ENCODE measurements at regions not wholly inside any gene's neighbourhood (a gene's known extent, or its start where the extent isn't known, plus 50 kb on each side); places are given as distances from the start of the nearest gene placed in this dataset.

GRCh38 chr5:9869616-9870288 is 239.6 kb upstream of the TAS2R1 start:
- Mint-ChIP-seq H3K27me3 (no peaks in the 10 kb centered on the region), H3K9me3 (ENCODE audit: insufficient read depth) (peaks cover 12% of the 10 kb centered on the region), H3K4me3 (no peak overlapping the region), H3K4me1 (no peaks in the 10 kb centered on the region), H3K27ac (no peak overlapping the region)
- 80% methylated on average over 1 of the region's 2 CpGs for WGBS (ENCODE audit: insufficient coverage)
- Histone ChIP-seq H3K79me2 (ENCODE audit: control insufficient read depth, insufficient read depth, low read length) (no peaks in the 10 kb centered on the region), H3K4me3 (ENCODE audit: control extremely low read depth in 1 of 5, extremely low read depth in 1 of 5, insufficient read depth in 1 of 5, low read depth in 2 of 5, low read length in 4 of 5) (no peak overlapping the region), H3K27me3 (replicated peaks in 1 of 4; ENCODE audit: control extremely low read depth in 1 of 4, control insufficient read depth in 3 of 4, insufficient read depth in 4 of 4, low read length in 3 of 4) (no peaks in the 10 kb centered on the region), H2AFZ (ENCODE audit: insufficient read depth, low read depth, low read length, poor library complexity, severe bottlenecking) (no peak overlapping the region), H3K4me1 (ENCODE audit: control insufficient read depth in 2 of 2, insufficient read depth in 2 of 2, low read length in 2 of 2) (no peaks in the 10 kb centered on the region), H3K9ac (ENCODE audit: low read length) (no peak overlapping the region), H3K36me3 (replicated peaks in 1 of 2; ENCODE audit: control extremely low read depth in 1 of 2, control insufficient read depth in 1 of 2, extremely low read depth in 1 of 2, insufficient read depth in 2 of 2, low read length in 1 of 2) (no peaks in the 10 kb centered on the region), H3K9me3 (ENCODE audit: control extremely low read depth in 1 of 3, control insufficient read depth in 2 of 3, insufficient read depth in 1 of 3, low read length in 2 of 3) (peaks cover 0 to 11% (median 3%) of the 10 kb centered on the region in 3 donors), H4K20me1 (ENCODE audit: control insufficient read depth, insufficient read depth, low read length, poor library complexity, severe bottlenecking) (no peaks in the 10 kb centered on the region), H3K27ac (ENCODE audit: low read length in 2 of 2) (no peak overlapping the region), H3K4me2 (replicated peaks; ENCODE audit: low read depth, low read length, poor library complexity, severe bottlenecking) (no peak overlapping the region)
- ChIA-PET CTCF (no interaction called here), POLR2A (no interaction called here)
- intact Hi-C loops (cut with micrococcal nuclease) = no loop called here
- DNase-seq (no peak), ATAC-seq (ENCODE audit: low read depth) (no peak)
- TF ChIP-seq EZH2 (IDR thresholded peaks at IDR 0.05; ENCODE audit: borderline replicate concordance, insufficient read depth, low read depth, low read length, poor library complexity, severe bottlenecking) = no peak
- no peak for TF ChIP-seq CTCF (IDR thresholded peaks at IDR 0.05)

GRCh38 chr5:9865574-9865973 is 235.4 kb upstream of the TAS2R1 start:
- no peak overlapping the region for H3K4me2 ChIP-seq (replicated peaks; ENCODE audit: low read depth, low read length, poor library complexity, severe bottlenecking)
- H3K9ac ChIP-seq (ENCODE audit: low read length) = no peak overlapping the region
- no peak for TF ChIP-seq EZH2 (IDR thresholded peaks at IDR 0.05; ENCODE audit: borderline replicate concordance, insufficient read depth, low read depth, low read length, poor library complexity, severe bottlenecking)
- no peak for TF ChIP-seq CTCF (IDR thresholded peaks at IDR 0.05)
- H3K9me3 Mint-ChIP-seq (ENCODE audit: insufficient read depth) = peaks cover 13% of the 10 kb centered on the region
- no peaks in the 10 kb centered on the region for H3K79me2 ChIP-seq (ENCODE audit: control insufficient read depth, insufficient read depth, low read length)
- DNase-seq (no peak), ATAC-seq (ENCODE audit: low read depth) (no peak)
- no peaks in the 10 kb centered on the region for H3K36me3 ChIP-seq (replicated peaks in 1 of 2; ENCODE audit: control extremely low read depth in 1 of 2, control insufficient read depth in 1 of 2, extremely low read depth in 1 of 2, insufficient read depth in 2 of 2, low read length in 1 of 2)
- H2AFZ ChIP-seq (ENCODE audit: insufficient read depth, low read depth, low read length, poor library complexity, severe bottlenecking) = no peak overlapping the region
- WGBS (ENCODE audit: insufficient coverage) = no CpG with 5 or more reads among the region's 1 CpG
- H3K4me3 Mint-ChIP-seq = no peak overlapping the region
- H3K4me3 ChIP-seq (ENCODE audit: control extremely low read depth in 1 of 5, extremely low read depth in 1 of 5, insufficient read depth in 1 of 5, low read depth in 2 of 5, low read length in 4 of 5) = no peak overlapping the region
- H3K27ac ChIP-seq (ENCODE audit: low read length in 2 of 2) = no peak overlapping the region
- no peaks in the 10 kb centered on the region for H3K4me1 Mint-ChIP-seq
- no peaks in the 10 kb centered on the region for H3K4me1 ChIP-seq (ENCODE audit: control insufficient read depth in 2 of 2, insufficient read depth in 2 of 2, low read length in 2 of 2)
- H3K27me3 Mint-ChIP-seq = no peaks in the 10 kb centered on the region
- no peaks in the 10 kb centered on the region for H3K27me3 ChIP-seq (replicated peaks in 1 of 4; ENCODE audit: control extremely low read depth in 1 of 4, control insufficient read depth in 3 of 4, insufficient read depth in 4 of 4, low read length in 3 of 4)
- peaks cover 0 to 20% (median 3%) of the 10 kb centered on the region in 3 donors for H3K9me3 ChIP-seq (ENCODE audit: control extremely low read depth in 1 of 3, control insufficient read depth in 2 of 3, insufficient read depth in 1 of 3, low read length in 2 of 3)
- intact Hi-C loops (cut with micrococcal nuclease) = no loop called here
- no peaks in the 10 kb centered on the region for H4K20me1 ChIP-seq (ENCODE audit: control insufficient read depth, insufficient read depth, low read length, poor library complexity, severe bottlenecking)
- CTCF ChIA-PET = no interaction called here
- POLR2A ChIA-PET = no interaction called here
- no peak overlapping the region for H3K27ac Mint-ChIP-seq

All from B cell (primary cell).